Ovary (tissue), 7 donors: ENCODE measurements at regions not wholly inside any gene's neighbourhood (a gene's known extent, or its start where the extent isn't known, plus 50 kb on each side); places are given as distances from the start of the nearest gene placed in this dataset.

Experiments used
- DNase-seq, 5 donors: peaks; one replicate each; pipeline ENCODE4 v3.0.0-alpha.2; 2019 to 2020
- H3K27ac ChIP-seq, 2 donors: fragments of 200-600 bp; one replicate each; pipeline versions ENCODE4 v1.5.1 to v1.8.0; 2019 to 2022
- H3K27me3 ChIP-seq: fragments of 200-600 bp; one replicate; pipeline ENCODE4 v1.8.0; 2022
- H3K36me3 ChIP-seq: fragments of 200-600 bp; sonication (generic); one replicate; pipeline ENCODE4 v1.5.1; 2019
- H3K4me1 ChIP-seq: one replicate; pipeline ENCODE4 v1.8.1; 2013; ENCODE audit warnings: mild to moderate bottlenecking, moderate library complexity; ENCODE audit not compliant: insufficient read depth
- H3K4me3 ChIP-seq: fragments of 200-600 bp; sonication (generic); one replicate; pipeline ENCODE4 v1.5.1; 2017
- H3K9me3 ChIP-seq, 2 donors: fragments of 200-600 bp in 1 of 2; sonication (generic) in 1 of 2; one replicate each; pipeline versions ENCODE4 v1.5.1 to v1.8.1; 2013 to 2019; ENCODE audit warnings: mild to moderate bottlenecking in 1 of 2, moderate library complexity in 1 of 2
- CTCF ChIP-seq, 3 donors: fragments of 450-650 bp in 2 of 3; fragments of 200-600 bp in 1 of 3; IDR thresholded peaks; one replicate each; pipeline versions ENCODE4 v1.5.1 to v1.8.0; 2016 to 2022; ENCODE audit warnings: antibody characterized with exemption in 3 of 3, mild to moderate bottlenecking in 1 of 3
- EP300 ChIP-seq: sonication (generic); formaldehyde crosslinking; IDR thresholded peaks from one replicate; pipeline ENCODE4 v1.6.1; 2017; ENCODE audit warnings: antibody characterized with exemption
- POLR2A ChIP-seq: fragments of 450-650 bp; IDR thresholded peaks from one replicate; pipeline ENCODE4 v1.6.1; 2017; ENCODE audit warnings: antibody characterized with exemption, mild to moderate bottlenecking, moderate library complexity
- WGBS, 3 donors: extraction: QIAGEN DNeasy Blood & Tissue Kit in 1 of 3; methylation state at CpG; one replicate each; pipeline versions ENCODE4 v1.1.5 to v1.1.7; 2013 to 2017; 5-methylcytosine and 5-hydroxymethylcytosine counted together
- intact Hi-C, 4 donors: fragments of 100-400 bp; cut with DNase I; formaldehyde crosslinking; loops; one replicate each; pipeline versions ENCODE4 v1.11.0 to v1.15.1; 2022 to 2023
- donor health status: DM: no; HTN: no; CAD: no; lungs with moderate emphysema.
- donor health status: DM: no; HTN: no; CAD: no.
- donor health status: Bipolar disorder and iron deficiency.
- donor health status: DM: no; HTN: no; CAD: no.
- donor health status: DM: yes; HTN: yes; CAD: no.

GRCh38 chr9:20189871-20190270 lies 401.0 kb upstream of the SLC24A2 start:
- no peaks in the 10 kb centered on the region for H3K4me1 ChIP-seq
- no peak for TF ChIP-seq EP300
- no peak for TF ChIP-seq POLR2A
- TF ChIP-seq CTCF (IDR thresholded peaks at IDR 0.05): no peak
- H3K36me3 ChIP-seq: no peaks in the 10 kb centered on the region
- no peak for DNase-seq
- no peaks in the 10 kb centered on the region for H3K27me3 ChIP-seq
- H3K4me3 ChIP-seq: no peak overlapping the region
- no peaks in the 10 kb centered on the region for H3K9me3 ChIP-seq
- WGBS, 3 donors: 58 to 81% (median 61%) methylated on average over 4 of the region's 4 CpGs
- intact Hi-C loops: loop anchor here in 1 of 4 donors (10.0 kb wide), 1 partner anchor 75 kb away; no protein-coding TSS in a partner anchor
- no peak overlapping the region for H3K27ac ChIP-seq

- Histone ChIP-seq H3K9me3 (no peaks in the 10 kb centered on the region), H3K4me3 (no peak overlapping the region), H3K27me3 (no peaks in the 10 kb centered on the region), H3K4me1 (no peaks in the 10 kb centered on the region), H3K27ac (no peak overlapping the region), H3K36me3 (no peaks in the 10 kb centered on the region)
- intact Hi-C loops: loop anchor here in 1 of 4 donors (10.0 kb wide), 1 partner anchor 74 kb away; no protein-coding TSS in a partner anchor
- no peak for TF ChIP-seq CTCF (IDR thresholded peaks at IDR 0.05)
- no peak for TF ChIP-seq EP300
- no peak for TF ChIP-seq POLR2A
- DNase-seq: no peak
- 19 to 24% (median 23%) methylated on average over 6 of the region's 6 CpGs for WGBS, 3 donors
These were observed 400.0 kb upstream of the SLC24A2 start for GRCh38 chr9:20188616-20189369.

GRCh38 chr9:20187318-20187717 lies 398.5 kb upstream of the SLC24A2 start:
- intact Hi-C loops: loop anchor here in 1 of 4 donors (10.0 kb wide), 1 partner anchor 73 kb away; no protein-coding TSS in a partner anchor
- TF ChIP-seq EP300: no peak
- no peak for TF ChIP-seq CTCF (IDR thresholded peaks at IDR 0.05)
- TF ChIP-seq POLR2A: no peak
- Histone ChIP-seq H3K4me3 (no peak overlapping the region), H3K36me3 (no peaks in the 10 kb centered on the region), H3K27me3 (no peaks in the 10 kb centered on the region), H3K27ac (no peak overlapping the region), H3K4me1 (no peaks in the 10 kb centered on the region), H3K9me3 (no peaks in the 10 kb centered on the region)
- no peak for DNase-seq
- WGBS, 3 donors: 74 to 93% (median 75%) methylated on average over 2 of the region's 2 CpGs

- intact Hi-C loops: loop anchor here in 1 of 4 donors (10.0 kb wide), 1 partner anchor 72 kb away; no protein-coding TSS in a partner anchor
- no peak overlapping the region for H3K27ac ChIP-seq
- TF ChIP-seq POLR2A (no peak), CTCF (IDR thresholded peaks at IDR 0.05) (no peak), EP300 (no peak)
These were observed 398.0 kb upstream of the SLC24A2 start for GRCh38 chr9:20186823-20187222.

More at GRCh38 chr9:20186823-20187222, 398.0 kb upstream of the SLC24A2 start:
- no peaks in the 10 kb centered on the region for H3K4me1 ChIP-seq
- DNase-seq: no peak
- H3K27me3 ChIP-seq: no peaks in the 10 kb centered on the region
- no peak overlapping the region for H3K4me3 ChIP-seq
- H3K9me3 ChIP-seq: no peaks in the 10 kb centered on the region
- H3K36me3 ChIP-seq: no peaks in the 10 kb centered on the region
